Spleen (tissue), 11 donors: ENCODE measurements at regions not wholly inside any gene's neighbourhood (a gene's known extent, or its start where the extent isn't known, plus 50 kb on each side); places are given as distances from the start of the nearest gene placed in this dataset.

Source experiments
- DNase-seq: peaks from one replicate; pipeline ENCODE4 v3.0.0-alpha.2; 2020
- H3K27ac ChIP-seq, 8 donors: fragments of 200-600 bp; sonication (generic) in 7 of 8; 1 replicate in 4 of 8; 2 replicates in 4 of 8; pipeline versions ENCODE4 v1.5.0 to v1.8.0; 2016 to 2021; ENCODE audit warnings: inconsistent platforms in 4 of 8, mild to moderate bottlenecking in 4 of 8, moderate library complexity in 1 of 8
- H3K27me3 ChIP-seq, 7 donors: fragments of 200-600 bp; sonication (generic) in 6 of 7; replicated peaks in 1 of 7; 1 replicate in 4 of 7; 2 replicates in 3 of 7; pipeline versions ENCODE4 v1.5.0 to v1.8.0; 2016 to 2021; ENCODE audit warnings: inconsistent platforms in 3 of 7, mild to moderate bottlenecking in 1 of 7
- H3K36me3 ChIP-seq, 6 donors: fragments of 200-600 bp; sonication (generic) in 5 of 6; 1 replicate in 4 of 6; 2 replicates in 2 of 6; pipeline versions ENCODE4 v1.5.0 to v1.8.0; 2016 to 2021; ENCODE audit warnings: inconsistent platforms in 2 of 6
- H3K4me1 ChIP-seq, 6 donors: fragments of 200-600 bp; sonication (generic) in 5 of 6; 1 replicate in 3 of 6; 2 replicates in 3 of 6; pipeline versions ENCODE4 v1.5.0 to v1.8.0; 2016 to 2021; ENCODE audit warnings: inconsistent platforms in 3 of 6
- H3K4me3 ChIP-seq, 8 donors: fragments of 200-600 bp; sonication (generic) in 7 of 8; 1 replicate in 4 of 8; 2 replicates in 4 of 8; pipeline versions ENCODE4 v1.5.0 to v1.8.0; 2016 to 2021; ENCODE audit warnings: inconsistent platforms in 4 of 8, mild to moderate bottlenecking in 4 of 8, moderate library complexity in 2 of 8
- H3K9me3 ChIP-seq, 8 donors: fragments of 200-600 bp; sonication (generic) in 7 of 8; 1 replicate in 4 of 8; 2 replicates in 4 of 8; pipeline versions ENCODE4 v1.5.0 to v1.8.0; 2016 to 2021; ENCODE audit warnings: inconsistent platforms in 4 of 8
- POLR2A ChIP-seq, 3 donors: fragments of 450-650 bp; IDR thresholded peaks; one replicate each; pipeline ENCODE4 v1.5.1; 2017; ENCODE audit warnings: antibody characterized with exemption in 3 of 3, mild to moderate bottlenecking in 1 of 3
- POLR2AphosphoS5 ChIP-seq, 3 donors: sonication (generic); formaldehyde crosslinking; IDR thresholded peaks; one replicate each; pipeline ENCODE4 v1.5.1; 2017; ENCODE audit warnings: antibody characterized with exemption in 3 of 3
- WGBS, 5 donors: extraction: QIAGEN DNeasy Blood & Tissue Kit in 3 of 5; methylation state at CpG; one replicate each; pipeline versions ENCODE4 v1.1.5 to v1.1.7; 2013 to 2018; 5-methylcytosine and 5-hydroxymethylcytosine counted together
- intact Hi-C: fragments of 100-400 bp; cut with DNase I; formaldehyde crosslinking; loops from one replicate; pipeline ENCODE4 v1.15.0; 2023; ENCODE audit warnings: low total_unique reads
- TF ChIP-seq, protein P1 (sequence below), 11 experiments: fragments of 200-600 bp in 7 of 11; fragments of 450-650 bp in 4 of 11; sonication (generic) in 4 of 11; IDR thresholded peaks in 8 of 11; conservative IDR thresholded peaks in 3 of 11; 1 replicate in 7 of 11; 2 replicates in 4 of 11; pipeline versions ENCODE4 v1.4.0 to v1.8.0; 2016 to 2021; ENCODE audit warnings: antibody characterized with exemption in 11 of 11, inconsistent platforms in 4 of 11, mild to moderate bottlenecking in 1 of 11
- donor health status: healthy with polysubstance abuse.
- donor health status: DM: no; HTN: no; CAD: no; lungs with moderate emphysema.
- donor health status: DM: no; HTN: no; CAD: no.
- donor health status: Bipolar disorder and iron deficiency.
- donor health status: healthy.
- donor health status: DM: no; HTN: no; CAD: no.
- donor health status: DM: yes; HTN: yes; CAD: no.

GRCh38 chr4:173858471-173858870, 328.4 kb upstream of the HAND2 start:
- Histone ChIP-seq H3K4me1 (no peaks in the 10 kb centered on the region), H3K36me3 (no peaks in the 10 kb centered on the region), H3K9me3 (peaks cover 0 to 6% (median under 1%) of the 10 kb centered on the region in 8 donors), H3K4me3 (no peak overlapping the region), H3K27me3 (no peaks in the 10 kb centered on the region), H3K27ac (no peak overlapping the region)
- 66 to 83% (median 77%) methylated on average over 2 of the region's 2 CpGs for WGBS, 5 donors
- intact Hi-C loops: no loop called here
- DNase-seq: no peak
- TF ChIP-seq POLR2AphosphoS5 (IDR thresholded peaks at IDR 0.05): no peak
- TF ChIP-seq, protein P1, sequence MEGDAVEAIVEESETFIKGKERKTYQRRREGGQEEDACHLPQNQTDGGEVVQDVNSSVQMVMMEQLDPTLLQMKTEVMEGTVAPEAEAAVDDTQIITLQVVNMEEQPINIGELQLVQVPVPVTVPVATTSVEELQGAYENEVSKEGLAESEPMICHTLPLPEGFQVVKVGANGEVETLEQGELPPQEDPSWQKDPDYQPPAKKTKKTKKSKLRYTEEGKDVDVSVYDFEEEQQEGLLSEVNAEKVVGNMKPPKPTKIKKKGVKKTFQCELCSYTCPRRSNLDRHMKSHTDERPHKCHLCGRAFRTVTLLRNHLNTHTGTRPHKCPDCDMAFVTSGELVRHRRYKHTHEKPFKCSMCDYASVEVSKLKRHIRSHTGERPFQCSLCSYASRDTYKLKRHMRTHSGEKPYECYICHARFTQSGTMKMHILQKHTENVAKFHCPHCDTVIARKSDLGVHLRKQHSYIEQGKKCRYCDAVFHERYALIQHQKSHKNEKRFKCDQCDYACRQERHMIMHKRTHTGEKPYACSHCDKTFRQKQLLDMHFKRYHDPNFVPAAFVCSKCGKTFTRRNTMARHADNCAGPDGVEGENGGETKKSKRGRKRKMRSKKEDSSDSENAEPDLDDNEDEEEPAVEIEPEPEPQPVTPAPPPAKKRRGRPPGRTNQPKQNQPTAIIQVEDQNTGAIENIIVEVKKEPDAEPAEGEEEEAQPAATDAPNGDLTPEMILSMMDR (IDR thresholded peaks at IDR 0.05 in 8 of 11, conservative IDR thresholded peaks at IDR 0.05 in 3 of 11): no peak
- TF ChIP-seq POLR2A (IDR thresholded peaks at IDR 0.05): no peak

- H3K27me3 ChIP-seq: no peaks in the 10 kb centered on the region
- no peak overlapping the region for H3K4me3 ChIP-seq
- no peak overlapping the region for H3K27ac ChIP-seq
- peaks cover 0 to 2% (median 0%) of the 10 kb centered on the region in 8 donors for H3K9me3 ChIP-seq
- DNase-seq: no peak
- TF ChIP-seq, protein P1 (IDR thresholded peaks at IDR 0.05 in 8 of 11, conservative IDR thresholded peaks at IDR 0.05 in 3 of 11): no peak
- TF ChIP-seq POLR2AphosphoS5 (IDR thresholded peaks at IDR 0.05) (no peak), POLR2A (IDR thresholded peaks at IDR 0.05) (no peak)
- no peaks in the 10 kb centered on the region for H3K36me3 ChIP-seq
- intact Hi-C loops: no loop called here
- 86 to 100% (median 90%) methylated on average over 1 of the region's 1 CpG for WGBS, 5 donors
- no peaks in the 10 kb centered on the region for H3K4me1 ChIP-seq
These were observed 327.8 kb upstream of the HAND2 start for GRCh38 chr4:173857828-173858227.

DNA sequence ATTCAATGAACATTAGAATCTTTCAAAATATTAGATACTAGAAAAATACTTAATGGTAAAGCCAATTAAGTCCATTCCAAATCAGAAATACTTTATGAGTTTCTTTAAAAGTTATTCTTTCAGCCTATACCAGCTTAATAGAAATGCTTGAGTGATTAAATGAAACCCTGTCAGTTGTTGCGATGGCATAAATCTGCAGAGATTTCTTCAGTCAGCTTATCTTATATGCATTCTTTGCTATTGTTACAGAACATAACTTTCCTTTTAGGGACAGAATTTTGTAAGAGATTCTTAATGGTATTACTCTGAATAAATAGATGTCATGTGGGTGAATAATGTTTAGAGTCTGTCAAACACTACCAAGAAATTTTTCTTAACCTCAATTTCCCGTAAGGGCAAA, 325.0 kb upstream of the HAND2 start:
- Histone ChIP-seq H3K36me3 (no peaks in the 10 kb centered on the region), H3K4me3 (no peak overlapping the region), H3K9me3 (no peaks in the 10 kb centered on the region), H3K4me1 (no peaks in the 10 kb centered on the region), H3K27ac (no peak overlapping the region), H3K27me3 (no peaks in the 10 kb centered on the region)
- intact Hi-C loops: no loop called here
- WGBS, 5 donors: 90 to 95% (median 92%) methylated on average over 2 of the region's 2 CpGs
- DNase-seq: no peak
- TF ChIP-seq, protein P1 (IDR thresholded peaks at IDR 0.05 in 8 of 11, conservative IDR thresholded peaks at IDR 0.05 in 3 of 11): no peak
- TF ChIP-seq POLR2A (IDR thresholded peaks at IDR 0.05) (no peak), POLR2AphosphoS5 (IDR thresholded peaks at IDR 0.05) (no peak)

- Histone ChIP-seq H3K9me3 (no peaks in the 10 kb centered on the region), H3K27ac (no peak overlapping the region), H3K4me1 (no peaks in the 10 kb centered on the region), H3K27me3 (no peaks in the 10 kb centered on the region), H3K36me3 (no peaks in the 10 kb centered on the region), H3K4me3 (no peak overlapping the region)
- TF ChIP-seq POLR2AphosphoS5 (IDR thresholded peaks at IDR 0.05): no peak
- TF ChIP-seq, protein P1 (IDR thresholded peaks at IDR 0.05 in 8 of 11, conservative IDR thresholded peaks at IDR 0.05 in 3 of 11): no peak
- no peak for TF ChIP-seq POLR2A (IDR thresholded peaks at IDR 0.05)
- intact Hi-C loops: no loop called here
- DNase-seq: no peak
- 89 to 94% (median 91%) methylated on average over 6 of the region's 6 CpGs for WGBS, 5 donors
These were observed 322.7 kb upstream of the HAND2 start for GRCh38 chr4:173852775-173853174.
